Fibroblast of lung (primary cell): ENCODE measurements at regions not wholly inside any gene's neighbourhood (a gene's known extent, or its start where the extent isn't known, plus 50 kb on each side); places are given as distances from the start of the nearest gene placed in this dataset.

Source experiments
- DNase-seq, 2 donors: peaks; one replicate each; pipeline versions ENCODE4 v3.0.0 to v3.0.0-alpha.2; 2010; ENCODE audit warnings: low read depth in 2 of 2
- H2AFZ ChIP-seq: 2 replicates; pipeline ENCODE4 v1.5.1; 2012; ENCODE audit warnings: low read length, control low read depth, inconsistent platforms
- H3K27ac ChIP-seq: 2 replicates; pipeline ENCODE4 v1.5.1; 2011; ENCODE audit warnings: low read length, control low read depth; ENCODE audit not compliant: insufficient read depth
- H3K27me3 ChIP-seq: 2 replicates; pipeline ENCODE4 v1.5.1; 2011; ENCODE audit warnings: mild to moderate bottlenecking, low read length; ENCODE audit not compliant: control insufficient read depth, insufficient read depth
- H3K36me3 ChIP-seq: 2 replicates; pipeline ENCODE4 v1.5.1; 2011; ENCODE audit warnings: low read length; ENCODE audit not compliant: control insufficient read depth, insufficient read depth
- H3K4me1 ChIP-seq: 2 replicates; pipeline ENCODE4 v1.5.1; 2011; ENCODE audit warnings: low read length; ENCODE audit not compliant: control insufficient read depth, insufficient read depth; ENCODE audit errors: extremely low read depth
- H3K4me2 ChIP-seq: 2 replicates; pipeline ENCODE4 v1.5.1; 2011; ENCODE audit warnings: low read length, control low read depth; ENCODE audit not compliant: insufficient read depth; ENCODE audit errors: extremely low read depth
- H3K4me3 ChIP-seq, 4 experiments: fragments of 200-600 bp in 1 of 4; sonication (generic) in 1 of 4; replicated peaks in 1 of 4; 2 replicates each; pipeline ENCODE4 v1.5.1; 2011 to 2016; ENCODE audit warnings: low read length in 4 of 4, low read depth in 3 of 4, mild to moderate bottlenecking in 3 of 4, control low read depth in 2 of 4, inconsistent platforms in 1 of 4, mixed read lengths in 1 of 4; ENCODE audit not compliant: insufficient read depth in 1 of 4; ENCODE audit errors: control extremely low read depth in 1 of 4
- H3K79me2 ChIP-seq: 2 replicates; pipeline ENCODE4 v1.5.1; 2012; ENCODE audit warnings: mild to moderate bottlenecking, low read length, inconsistent platforms; ENCODE audit not compliant: control insufficient read depth, insufficient read depth
- H3K9ac ChIP-seq: 2 replicates; pipeline ENCODE4 v1.5.1; 2011; ENCODE audit warnings: mild to moderate bottlenecking, low read length, control low read depth; ENCODE audit not compliant: insufficient read depth
- H3K9me3 ChIP-seq: 2 replicates; pipeline ENCODE4 v1.5.1; 2012; ENCODE audit warnings: low read depth, low read length; ENCODE audit not compliant: control insufficient read depth, insufficient read depth
- H4K20me1 ChIP-seq: 2 replicates; pipeline ENCODE4 v1.5.1; 2011; ENCODE audit warnings: low read length; ENCODE audit not compliant: control insufficient read depth, insufficient read depth; ENCODE audit errors: extremely low read depth
- EZH2 ChIP-seq: IDR thresholded peaks from 2 replicates; pipeline ENCODE4 v1.5.1; 2012; ENCODE audit warnings: low read length, control low read depth, mild to moderate bottlenecking; ENCODE audit errors: missing control alignments
- TF ChIP-seq, protein P1 (sequence below), 2 donors: IDR thresholded peaks in 1 of 2; conservative IDR thresholded peaks in 1 of 2; 1 replicate in 1 of 2; 2 replicates in 1 of 2; pipeline ENCODE4 v1.5.1; 2011 to 2012; ENCODE audit warnings: low read length in 2 of 2, control low read depth in 1 of 2, inconsistent platforms in 1 of 2, low read depth in 1 of 2, mild to moderate bottlenecking in 1 of 2

DNA sequence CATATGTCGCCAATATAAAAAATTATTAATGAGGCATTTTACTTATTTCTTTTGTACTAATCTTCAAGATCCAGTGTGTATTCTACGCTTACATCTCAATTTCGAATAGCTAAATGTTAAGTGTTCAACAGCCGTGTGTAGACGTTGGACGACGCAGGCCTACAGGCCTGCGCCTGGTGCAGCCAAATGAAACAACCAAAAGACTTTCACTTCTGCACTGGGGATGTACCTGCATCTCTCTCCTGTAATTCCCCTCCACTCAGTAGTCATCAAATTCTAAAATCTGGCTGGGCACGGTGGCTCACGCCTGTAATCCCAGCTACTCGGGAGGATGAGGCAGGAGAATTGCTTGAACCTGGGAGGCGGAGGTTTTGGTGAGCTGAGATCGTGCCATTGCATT is 76.8 kb upstream of the HNRNPU start:
- no peak overlapping the region for H3K27ac ChIP-seq
- no peaks in the 10 kb centered on the region for H4K20me1 ChIP-seq
- H3K4me1 ChIP-seq, result no peaks in the 10 kb centered on the region
- H3K9me3 ChIP-seq, result no peaks in the 10 kb centered on the region
- H3K36me3 ChIP-seq, result no peaks in the 10 kb centered on the region
- no peaks in the 10 kb centered on the region for H3K79me2 ChIP-seq
- no peak for TF ChIP-seq EZH2
- TF ChIP-seq, protein P1, sequence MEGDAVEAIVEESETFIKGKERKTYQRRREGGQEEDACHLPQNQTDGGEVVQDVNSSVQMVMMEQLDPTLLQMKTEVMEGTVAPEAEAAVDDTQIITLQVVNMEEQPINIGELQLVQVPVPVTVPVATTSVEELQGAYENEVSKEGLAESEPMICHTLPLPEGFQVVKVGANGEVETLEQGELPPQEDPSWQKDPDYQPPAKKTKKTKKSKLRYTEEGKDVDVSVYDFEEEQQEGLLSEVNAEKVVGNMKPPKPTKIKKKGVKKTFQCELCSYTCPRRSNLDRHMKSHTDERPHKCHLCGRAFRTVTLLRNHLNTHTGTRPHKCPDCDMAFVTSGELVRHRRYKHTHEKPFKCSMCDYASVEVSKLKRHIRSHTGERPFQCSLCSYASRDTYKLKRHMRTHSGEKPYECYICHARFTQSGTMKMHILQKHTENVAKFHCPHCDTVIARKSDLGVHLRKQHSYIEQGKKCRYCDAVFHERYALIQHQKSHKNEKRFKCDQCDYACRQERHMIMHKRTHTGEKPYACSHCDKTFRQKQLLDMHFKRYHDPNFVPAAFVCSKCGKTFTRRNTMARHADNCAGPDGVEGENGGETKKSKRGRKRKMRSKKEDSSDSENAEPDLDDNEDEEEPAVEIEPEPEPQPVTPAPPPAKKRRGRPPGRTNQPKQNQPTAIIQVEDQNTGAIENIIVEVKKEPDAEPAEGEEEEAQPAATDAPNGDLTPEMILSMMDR (conservative IDR thresholded peaks at IDR 0.05 in 1 of 2, IDR thresholded peaks at IDR 0.05 in 1 of 2; ENCODE audit: low read depth in 1 of 2, low read length in 2 of 2), result no peak
- H3K9ac ChIP-seq, result no peak overlapping the region
- no peak overlapping the region for H3K4me2 ChIP-seq
- no peaks in the 10 kb centered on the region for H3K27me3 ChIP-seq
- DNase-seq, result no peak
- no peak overlapping the region for H2AFZ ChIP-seq
- H3K4me3 ChIP-seq, result no peak overlapping the region

DNA sequence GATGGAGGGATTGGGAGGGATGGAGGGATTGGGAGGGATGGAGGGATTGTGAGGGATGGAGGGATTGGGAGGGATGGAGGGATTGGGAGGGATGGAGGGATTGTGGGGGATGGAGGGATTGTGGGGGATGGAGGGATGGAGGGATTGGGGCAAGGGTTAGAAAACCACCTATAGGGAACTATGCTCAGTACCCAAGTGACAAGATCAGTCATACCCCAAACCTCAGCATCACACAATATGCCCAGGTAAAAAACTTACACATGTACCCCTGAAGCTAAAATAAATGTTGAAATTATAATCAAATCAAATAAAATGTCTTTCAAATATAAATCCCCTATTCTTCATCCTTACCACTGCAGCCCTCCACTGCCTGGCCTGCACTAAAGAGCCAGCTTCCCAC is 72.8 kb upstream of the HNRNPU start:
- Histone ChIP-seq H3K79me2 (no peaks in the 10 kb centered on the region), H3K4me2 (no peak overlapping the region), H3K9ac (no peak overlapping the region), H2AFZ (no peak overlapping the region), H3K36me3 (no peaks in the 10 kb centered on the region), H3K4me1 (no peaks in the 10 kb centered on the region), H3K9me3 (no peaks in the 10 kb centered on the region), H3K27me3 (no peaks in the 10 kb centered on the region), H4K20me1 (no peaks in the 10 kb centered on the region), H3K4me3 (no peak overlapping the region), H3K27ac (no peak overlapping the region)
- TF ChIP-seq EZH2, result no peak
- TF ChIP-seq, protein P1 (conservative IDR thresholded peaks at IDR 0.05 in 1 of 2, IDR thresholded peaks at IDR 0.05 in 1 of 2; ENCODE audit: low read depth in 1 of 2, low read length in 2 of 2), result no peak
- DNase-seq, result no peak

DNA sequence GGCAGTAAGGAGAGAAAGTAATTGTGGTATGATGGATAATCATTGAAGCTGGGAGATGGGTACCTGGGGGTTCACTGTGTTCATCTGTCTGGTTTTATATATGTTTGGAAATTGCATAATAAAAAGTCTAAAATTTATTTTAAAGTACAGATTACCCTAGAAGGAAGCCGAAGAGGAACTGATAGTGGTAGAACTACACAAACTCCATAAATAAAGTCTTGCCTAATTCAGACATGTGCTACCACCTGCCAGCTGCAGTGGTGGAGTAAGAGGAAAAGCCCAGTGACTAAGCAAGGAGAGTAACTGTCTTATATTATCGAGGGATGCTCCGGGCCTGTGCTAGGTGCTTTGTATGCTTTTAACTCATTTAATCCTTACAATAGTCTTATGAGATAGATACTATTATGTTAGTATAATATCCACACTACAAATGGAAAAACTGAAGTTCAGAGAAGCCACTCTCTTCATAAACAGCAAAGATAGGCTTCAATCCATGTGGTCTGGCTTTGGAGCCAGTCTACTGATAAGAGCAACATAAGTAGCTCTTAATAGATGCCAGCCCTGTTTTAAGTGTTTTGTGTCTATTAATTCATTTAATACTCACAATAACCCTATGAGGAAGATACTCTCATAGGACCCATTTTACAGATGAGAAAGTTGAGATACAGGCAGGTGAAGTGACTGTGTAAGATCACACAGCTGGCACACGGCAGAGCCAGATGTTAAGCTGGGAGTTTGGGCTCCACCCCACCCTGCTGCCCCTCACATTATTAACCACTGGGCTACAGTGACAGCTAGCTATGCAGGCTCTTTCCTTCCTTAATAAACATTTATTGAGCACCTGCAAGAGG is 56.8 kb upstream of the HNRNPU start:
- Histone ChIP-seq H3K36me3 (no peaks in the 10 kb centered on the region), H3K4me1 (no peaks in the 10 kb centered on the region), H3K9ac (no peak overlapping the region), H3K27ac (no peak overlapping the region), H3K79me2 (no peaks in the 10 kb centered on the region), H4K20me1 (no peaks in the 10 kb centered on the region), H3K4me2 (no peak overlapping the region), H3K9me3 (no peaks in the 10 kb centered on the region), H2AFZ (no peak overlapping the region), H3K27me3 (no peaks in the 10 kb centered on the region), H3K4me3 (no peak overlapping the region)
- TF ChIP-seq EZH2, result no peak
- TF ChIP-seq, protein P1 (conservative IDR thresholded peaks at IDR 0.05 in 1 of 2, IDR thresholded peaks at IDR 0.05 in 1 of 2; ENCODE audit: low read depth in 1 of 2, low read length in 2 of 2), result no peak
- no peak for DNase-seq
